Stimulated activated naive CD8-positive, alpha-beta T cell treated with anti-CD3 and anti-CD28 coated beads, Interleukin-15, Interleukin-2, amounts not matched to agents 100 U/mL and 50 U/mL, for 24 hours (primary cell): ENCODE measurements at regions not wholly inside any gene's neighbourhood (a gene's known extent, or its start where the extent isn't known, plus 50 kb on each side); places are given as distances from the start of the nearest gene placed in this dataset.
A peak's percentile ranks its signal among the peaks of the same experiment; 100 is the strongest.
"Not testable (repeated sequence)": the region's sequence is repeated elsewhere in the genome, so short reads cannot be mapped to it uniquely, and the experiment has no call there.

ENCODE experiments used
- ATAC-seq: fragments of 150-1000 bp; cut with Tn5 transposase; one replicate; pipeline ENCODE4 v1.10.0; 2021
- DNase-seq: peaks from one replicate; pipeline ENCODE4 v3.0.0; 2021

DNA sequence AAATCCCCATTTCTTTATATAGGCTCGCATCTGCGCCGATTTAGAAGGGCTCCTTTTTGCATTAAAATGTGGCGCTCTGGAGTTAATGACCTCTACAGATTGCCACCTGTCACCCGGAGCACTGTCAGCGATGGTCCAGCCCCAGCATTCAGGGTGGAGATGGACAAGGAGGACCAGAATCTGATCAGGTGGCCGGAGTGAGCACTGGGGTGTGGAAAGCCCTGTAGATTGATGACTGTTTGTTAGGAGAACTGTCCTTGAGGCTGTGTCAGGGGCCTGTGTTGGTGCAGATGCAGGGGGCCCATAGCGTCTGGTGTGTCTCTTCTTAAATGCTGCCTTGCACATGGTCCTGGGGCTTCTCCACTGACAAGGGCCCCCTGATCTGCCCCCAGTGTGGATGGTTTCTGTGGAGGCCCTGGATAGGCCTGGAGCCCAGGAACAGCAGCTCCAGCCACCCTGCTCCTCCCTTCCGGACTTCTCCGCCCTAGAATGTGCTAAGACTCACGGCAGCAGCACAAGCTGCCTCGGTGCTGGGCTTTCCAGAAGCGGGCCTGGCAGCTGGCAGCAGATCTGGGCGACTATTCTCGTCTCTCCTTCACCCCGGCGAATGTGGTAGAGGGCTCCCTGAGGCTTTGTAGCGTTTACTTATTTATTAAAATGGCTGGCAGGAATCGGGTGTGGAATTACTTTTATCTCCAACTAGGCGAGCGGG is 1333.3 kb downstream of the BRD1 start:
- ATAC-seq: no peak
- no peak for DNase-seq

DNA sequence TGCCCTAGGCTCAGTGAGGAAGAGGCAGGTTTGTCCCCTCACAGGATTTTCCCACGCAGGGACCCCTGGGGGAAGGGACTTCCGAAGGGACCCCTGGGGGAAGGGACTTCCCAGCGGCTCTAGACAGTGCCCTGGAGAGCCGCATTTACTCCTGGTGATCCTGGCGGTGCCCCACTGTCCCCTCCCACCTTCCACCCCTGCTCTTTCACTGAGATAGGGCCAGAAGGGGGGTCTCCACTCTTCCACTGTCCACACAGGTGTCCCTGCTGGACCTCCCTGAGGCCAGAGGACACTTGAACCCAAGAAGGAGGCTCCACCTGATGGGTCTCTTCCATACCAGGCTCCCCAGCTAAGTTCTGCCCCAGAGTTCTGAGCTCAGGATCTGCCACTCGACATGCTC is 1333.9 kb downstream of the BRD1 start:
- ATAC-seq (no peak), DNase-seq (no peak)

DNA sequence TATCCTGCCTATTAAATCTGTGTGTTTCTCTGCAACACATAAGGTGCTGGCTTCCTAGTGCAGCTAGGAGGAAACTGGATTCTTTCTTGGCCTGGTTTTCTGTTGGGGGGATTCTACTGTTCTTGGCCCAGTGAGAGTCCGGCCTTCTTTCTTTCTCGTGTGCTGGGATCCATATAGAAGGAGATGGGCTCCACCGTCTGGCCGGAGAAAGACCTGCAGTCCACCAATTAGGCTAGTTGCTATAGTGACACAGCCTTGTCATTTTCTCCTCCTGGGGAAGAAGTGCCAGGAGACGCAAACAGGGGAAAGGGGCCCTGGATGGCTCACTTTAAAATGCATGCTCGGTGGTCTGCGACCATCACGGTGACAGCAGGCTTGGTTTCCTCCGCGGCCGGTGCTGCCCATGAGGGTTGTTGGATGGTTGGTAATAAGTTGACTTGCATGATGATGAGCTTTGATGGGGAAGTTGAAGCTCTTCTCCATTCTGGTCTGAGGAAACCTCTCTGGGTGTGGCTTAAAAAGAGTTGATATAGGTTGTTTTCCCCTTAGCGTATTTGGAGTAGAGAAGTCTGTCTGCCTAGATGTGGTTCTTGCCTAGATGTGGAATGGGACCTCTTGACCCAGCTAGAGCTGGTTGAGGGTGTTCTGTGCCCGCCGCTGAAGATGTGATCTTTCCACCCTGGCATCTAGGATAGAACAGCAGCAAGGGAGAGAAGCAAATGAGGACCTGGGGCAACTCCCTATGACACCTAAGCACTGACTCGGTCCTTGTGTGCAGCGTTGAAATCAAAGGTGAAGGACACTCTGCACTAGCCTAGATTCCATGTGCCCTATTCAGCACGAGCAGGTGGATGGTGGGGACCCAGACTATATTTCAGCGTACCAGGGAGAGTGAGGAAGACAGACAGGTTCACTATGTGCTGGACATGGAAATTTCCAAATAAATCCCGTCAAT is 1335.0 kb downstream of the BRD1 start:
- ATAC-seq: peak; percentile 41
- DNase-seq: peak; percentile 33

DNA sequence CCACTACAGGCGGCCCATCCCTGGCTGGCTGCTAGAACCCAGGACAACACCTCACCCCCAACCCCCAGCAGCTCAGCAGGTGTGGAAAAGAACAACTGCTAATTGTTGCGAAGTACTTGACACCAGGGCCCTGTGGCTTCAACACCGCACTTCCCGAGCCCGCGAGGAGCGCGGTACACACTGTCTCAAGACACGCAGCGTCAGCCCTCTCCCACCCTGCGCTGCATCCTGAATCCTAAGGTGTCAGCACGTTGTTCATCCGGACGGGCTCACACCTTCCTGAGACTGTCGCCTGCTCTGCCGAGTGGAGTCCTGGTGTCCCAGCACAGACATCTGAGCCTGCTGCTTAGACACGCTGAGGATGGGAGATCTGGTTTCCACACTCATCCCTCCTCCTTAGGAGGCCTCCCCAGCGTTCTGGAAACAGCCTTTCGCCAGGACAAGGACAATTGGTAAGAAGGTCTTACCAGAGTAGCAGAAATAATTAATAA is 1336.2 kb downstream of the BRD1 start:
- ATAC-seq: no peak

DNA sequence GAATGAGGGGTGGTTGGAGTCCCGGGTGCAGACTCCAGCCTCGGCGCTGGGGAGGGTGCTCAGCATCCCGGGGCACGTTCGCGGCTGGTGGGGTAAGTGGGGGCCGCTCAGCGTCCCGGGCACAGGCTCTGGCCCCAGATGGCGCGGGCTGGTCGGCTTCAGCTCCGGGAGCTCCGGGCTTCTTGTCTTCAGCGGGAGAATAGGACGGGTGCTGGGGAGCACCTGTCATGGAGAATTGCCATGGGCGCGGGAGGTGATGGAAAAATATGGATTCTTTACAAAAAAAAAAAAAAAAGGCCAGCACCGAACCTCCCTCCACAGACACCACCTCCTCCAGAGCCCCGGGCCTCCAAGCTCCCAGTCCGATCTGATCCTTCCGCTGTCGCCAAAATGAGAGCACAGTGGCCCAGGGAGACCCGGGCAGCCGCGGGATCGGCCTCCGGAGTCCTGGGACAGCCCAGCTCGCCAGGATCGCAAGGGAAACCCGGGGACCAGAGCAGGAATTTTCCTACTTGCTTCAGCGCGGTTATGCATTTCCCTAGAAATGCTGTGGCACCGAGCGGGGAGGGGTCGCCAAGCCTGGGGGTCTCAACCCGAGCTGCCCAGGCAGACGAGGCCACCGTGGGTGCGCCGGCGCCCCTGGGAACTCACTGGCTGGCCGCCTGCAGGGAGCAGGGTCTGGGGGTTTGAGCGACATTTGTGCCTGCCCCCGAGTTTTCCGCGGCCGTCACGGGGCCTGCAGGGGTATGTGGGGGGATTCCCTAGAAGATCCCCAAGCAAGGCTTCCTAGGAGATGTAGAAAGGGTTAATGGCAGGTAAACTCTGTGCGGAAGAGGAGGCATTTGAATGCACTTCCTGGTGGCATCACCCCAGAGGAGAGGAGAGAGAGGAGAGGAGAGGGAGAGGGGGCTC is 1336.9 kb downstream of the BRD1 start:
- ATAC-seq: no peak
- no peak for DNase-seq

More for the DNA sequence above, 1336.2 kb downstream of the BRD1 start:
- DNase-seq: no peak

DNA sequence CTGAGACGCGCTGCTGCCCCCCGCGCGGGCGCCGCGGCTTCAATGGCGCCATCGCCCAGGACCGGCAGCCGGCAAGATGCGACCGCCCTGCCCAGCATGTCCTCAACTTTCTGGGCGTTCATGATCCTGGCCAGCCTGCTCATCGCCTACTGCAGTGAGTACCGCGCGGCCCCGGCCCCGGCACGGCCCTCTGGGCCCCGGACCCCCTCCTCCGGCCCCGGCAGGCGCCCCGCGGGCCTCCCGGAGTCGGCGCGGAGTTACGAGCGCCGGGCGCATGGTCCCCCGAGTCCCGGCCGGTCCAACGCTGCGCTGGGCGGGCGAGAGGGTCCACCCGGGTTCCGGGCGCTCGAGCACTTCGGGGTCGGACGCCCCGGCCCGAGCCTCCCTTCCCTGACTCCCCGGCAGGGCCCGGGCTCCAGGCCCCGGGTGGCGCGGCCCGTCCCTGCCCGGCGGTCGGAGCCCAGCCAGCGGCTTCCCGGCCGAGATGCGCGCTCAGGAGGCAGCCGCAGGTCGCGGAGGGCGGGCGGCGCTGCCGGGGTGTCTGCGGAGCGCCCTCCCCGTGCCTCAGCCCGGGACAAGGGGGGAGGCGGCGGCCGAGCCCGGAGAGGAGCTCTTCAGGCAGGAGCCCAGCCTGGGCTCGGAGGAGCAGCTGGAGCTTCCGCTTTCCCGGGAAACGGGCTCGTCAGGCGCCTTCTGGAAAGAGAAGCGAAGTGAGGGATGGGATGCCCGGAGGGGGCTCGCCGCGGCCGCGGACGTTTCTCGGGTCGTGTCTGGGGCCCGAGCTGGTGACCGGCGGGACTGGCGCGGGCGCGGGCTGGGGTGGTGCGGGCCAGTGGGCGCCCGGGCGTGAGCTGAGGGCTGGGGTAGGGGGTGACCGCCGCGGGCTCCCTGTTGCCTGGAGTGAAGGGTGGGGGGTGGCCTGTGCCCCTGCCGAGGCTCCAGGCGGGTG is 1337.8 kb downstream of the BRD1 start:
- DNase-seq (no peak), ATAC-seq (no peak)

DNA sequence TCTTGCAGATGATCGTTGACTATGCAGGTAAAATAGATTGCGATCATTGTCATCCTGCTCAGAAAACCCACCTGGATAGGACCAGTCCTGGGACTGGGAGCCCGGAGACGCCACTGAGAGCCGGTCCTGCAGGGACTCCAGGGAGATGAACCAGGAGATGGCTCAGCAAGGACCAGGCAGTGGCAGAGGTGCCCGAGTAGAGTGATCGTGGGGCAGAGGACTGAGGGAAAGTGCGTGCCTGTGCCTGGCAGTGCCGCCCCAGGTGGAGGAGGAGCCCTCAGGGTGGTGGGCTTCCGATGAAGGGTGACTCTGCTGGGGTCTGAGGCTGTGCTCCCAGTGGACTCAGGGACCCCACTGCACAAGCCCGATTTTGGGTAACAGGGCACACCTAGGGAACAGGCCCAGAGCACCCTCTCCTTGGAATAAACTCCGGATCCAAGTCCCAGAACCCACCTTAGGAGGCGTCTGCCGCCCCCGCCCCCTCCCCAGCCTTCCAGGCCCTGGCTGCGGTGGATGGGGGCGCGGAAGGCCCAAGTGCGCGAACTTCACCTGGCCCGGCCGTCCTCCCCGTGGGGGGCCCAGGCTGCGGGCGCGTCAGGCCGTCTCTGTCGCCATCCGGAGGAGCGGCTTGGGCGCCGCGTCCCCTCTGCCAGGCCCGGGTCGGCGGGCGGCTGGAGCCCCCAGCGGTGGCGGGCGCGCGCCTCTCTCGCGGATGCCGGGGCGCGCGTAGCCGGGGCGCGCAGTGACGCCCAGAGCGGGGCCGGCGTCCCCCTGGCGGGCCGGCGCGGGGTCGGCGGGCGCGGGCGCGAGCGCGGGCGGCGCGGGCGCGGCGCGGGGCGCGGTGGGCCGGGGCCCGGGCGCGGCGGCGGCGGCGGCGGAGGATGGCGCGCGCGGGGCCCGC is 1338.8 kb downstream of the BRD1 start:
- DNase-seq (no peak), ATAC-seq (no peak)

DNA sequence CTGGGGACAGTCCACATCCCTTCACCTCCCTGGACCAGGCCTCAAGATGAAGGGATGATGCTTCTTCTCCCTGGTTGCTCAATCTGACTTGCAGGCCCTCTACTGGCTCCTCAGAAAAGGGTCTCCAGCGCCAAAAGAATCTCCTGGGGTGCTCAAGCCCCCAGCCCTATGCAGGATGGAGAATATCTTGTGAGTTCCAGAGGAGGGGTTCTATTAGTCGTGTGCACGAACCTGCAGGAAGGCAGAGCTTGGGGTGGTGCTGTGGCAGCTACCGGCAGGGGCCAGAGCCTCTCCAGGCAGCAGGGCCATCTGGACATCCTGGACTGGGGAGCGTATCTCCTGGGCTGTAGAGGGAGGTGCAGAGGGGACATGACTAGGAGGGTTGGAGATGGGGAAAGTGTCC is 1339.5 kb downstream of the BRD1 start:
- DNase-seq: no peak

DNA sequence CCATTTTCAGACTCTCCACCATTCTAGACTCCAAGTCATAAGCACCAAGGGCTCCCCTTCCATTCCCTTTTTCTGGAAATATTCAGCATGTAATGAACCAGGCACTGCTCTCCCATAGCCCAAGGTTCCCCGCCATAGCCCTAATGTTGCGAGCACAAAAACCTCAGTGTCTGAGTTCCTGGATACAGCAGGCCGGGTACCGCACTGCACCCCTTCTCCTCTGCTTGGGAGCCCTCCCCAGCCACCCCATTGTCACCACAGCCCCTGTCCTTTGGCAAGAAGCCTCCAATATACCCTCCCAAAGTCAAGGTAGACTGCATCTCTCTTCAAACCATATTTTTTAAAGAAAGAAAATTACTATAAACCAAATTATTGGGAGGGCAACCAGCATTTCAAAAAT is 1341.1 kb downstream of the BRD1 start:
- no peak for ATAC-seq
- no peak for DNase-seq

More for the DNA sequence above, 1339.5 kb downstream of the BRD1 start:
- no peak for ATAC-seq

DNA sequence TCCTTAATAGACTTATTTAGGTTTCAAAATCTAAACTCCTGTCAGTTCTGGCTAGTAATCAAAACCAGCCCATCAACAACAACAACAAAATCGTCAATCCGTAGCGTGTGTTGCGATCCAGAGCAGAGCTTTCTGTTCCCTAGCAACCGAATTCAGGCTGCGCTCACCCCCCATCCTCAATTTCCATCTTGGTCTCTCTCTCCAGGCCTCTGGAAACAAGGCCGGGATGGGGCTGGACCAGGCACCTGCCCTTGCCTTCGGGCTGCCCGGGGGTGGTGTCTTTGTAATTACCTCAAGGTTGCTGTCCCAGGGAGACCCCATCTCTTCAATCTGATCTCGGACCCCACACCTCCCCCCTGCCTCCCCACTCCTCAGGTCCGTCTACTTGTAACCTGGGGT is 1341.5 kb downstream of the BRD1 start:
- ATAC-seq: no peak

DNA sequence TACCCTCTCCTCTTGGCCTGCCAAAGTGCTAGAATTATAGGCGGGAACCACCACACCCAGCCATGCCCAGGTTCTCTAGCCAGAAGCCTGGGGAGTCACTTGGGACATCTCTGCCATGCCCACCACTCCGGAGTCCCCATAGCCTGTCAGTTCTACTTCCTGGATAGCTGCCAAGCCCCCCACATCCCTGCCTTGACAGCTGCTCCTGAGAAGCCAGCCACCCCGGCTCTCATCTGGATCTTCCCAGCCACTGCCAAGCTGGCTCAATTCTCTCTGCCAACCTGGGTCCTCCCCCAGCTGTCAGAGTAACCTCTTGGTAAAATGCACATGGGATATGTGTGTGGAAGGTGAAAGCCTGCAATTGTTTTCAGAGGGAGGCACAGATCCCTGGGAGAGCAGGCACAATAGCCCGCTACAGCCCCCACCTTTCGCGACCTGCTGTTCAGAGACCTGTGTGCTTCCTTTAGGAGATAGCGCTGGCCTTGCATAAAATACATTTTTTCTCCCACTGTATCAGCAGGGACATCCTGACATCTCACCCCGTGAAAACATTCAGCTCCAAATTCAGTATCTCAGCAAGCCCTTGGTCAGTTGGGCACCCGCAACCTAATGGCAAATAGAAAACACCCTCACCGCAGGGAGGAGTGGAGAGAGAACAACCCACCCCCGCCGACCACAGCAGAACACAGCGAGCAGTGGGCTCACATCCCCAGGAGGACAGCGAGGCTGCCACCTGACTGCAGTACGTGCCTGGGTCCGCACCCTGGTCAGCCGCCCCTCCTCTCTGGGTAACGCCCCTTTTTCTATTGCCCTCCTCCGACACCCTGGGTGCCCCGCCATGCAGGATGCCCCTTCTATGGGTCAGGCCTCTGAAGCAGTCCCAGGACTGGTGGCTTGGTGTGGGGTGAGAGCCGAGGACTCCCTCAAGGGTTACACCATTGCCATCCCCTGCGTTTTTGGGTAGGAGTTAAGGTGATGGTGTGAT is 1342.2 kb downstream of the BRD1 start:
- DNase-seq (no peak), ATAC-seq (no peak)

More for the DNA sequence above, 1341.5 kb downstream of the BRD1 start:
- DNase-seq: no peak

DNA sequence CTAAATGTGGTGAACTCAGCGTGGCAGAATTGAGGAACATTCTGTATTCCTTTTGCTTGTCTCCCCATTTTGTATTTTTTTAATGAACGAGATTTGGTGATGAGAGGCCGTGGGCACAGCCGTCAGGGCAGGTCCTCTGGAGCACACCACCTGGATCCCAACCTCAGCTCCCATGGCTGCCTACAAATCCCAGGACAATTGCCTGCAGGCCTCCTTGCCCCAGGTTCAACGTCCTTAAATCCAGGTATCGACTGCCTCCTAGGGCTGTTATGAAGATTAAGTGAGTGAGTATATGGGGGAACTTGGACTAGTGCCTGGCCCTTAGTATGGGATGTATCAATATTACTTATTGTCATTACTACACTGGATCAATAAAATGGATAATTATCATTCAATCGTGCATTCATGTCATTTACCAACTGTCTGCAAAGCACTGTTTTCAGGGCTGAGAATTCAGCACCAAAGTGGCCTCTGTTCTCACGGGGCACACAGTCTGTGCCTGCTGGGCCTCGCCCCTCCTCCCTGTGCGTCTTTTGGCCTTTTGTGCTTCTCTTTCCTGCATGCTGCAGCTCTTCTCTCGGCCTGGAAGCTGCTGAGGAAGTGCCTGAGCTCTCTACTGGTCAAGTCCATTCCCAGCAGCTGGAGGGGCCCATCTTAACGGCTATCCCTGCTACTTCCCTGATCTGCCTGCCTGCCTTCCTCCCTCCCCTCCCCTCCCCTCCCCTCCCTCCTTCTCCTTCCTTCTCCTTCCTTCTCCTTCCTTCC is 1343.7 kb downstream of the BRD1 start:
- DNase-seq (no peak), ATAC-seq (no peak)

DNA sequence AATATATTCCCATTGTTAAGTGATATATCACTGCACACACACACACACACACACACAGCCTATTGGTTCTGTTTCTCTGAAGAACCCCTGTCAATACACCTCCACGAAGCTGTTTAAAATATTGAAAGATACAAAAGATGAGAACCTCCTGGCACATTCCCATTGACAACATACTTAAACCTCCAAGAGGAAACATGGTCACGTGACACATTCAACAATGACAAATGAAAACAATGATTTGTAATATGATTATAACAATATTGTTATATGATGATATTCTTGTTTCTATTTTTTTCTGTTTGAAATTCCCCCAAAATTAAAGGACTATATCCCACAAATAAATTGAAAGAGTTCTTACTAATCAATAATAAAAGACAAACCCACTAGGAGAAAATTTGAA is 1344.9 kb downstream of the BRD1 start:
- DNase-seq (no peak), ATAC-seq (no peak)

DNA sequence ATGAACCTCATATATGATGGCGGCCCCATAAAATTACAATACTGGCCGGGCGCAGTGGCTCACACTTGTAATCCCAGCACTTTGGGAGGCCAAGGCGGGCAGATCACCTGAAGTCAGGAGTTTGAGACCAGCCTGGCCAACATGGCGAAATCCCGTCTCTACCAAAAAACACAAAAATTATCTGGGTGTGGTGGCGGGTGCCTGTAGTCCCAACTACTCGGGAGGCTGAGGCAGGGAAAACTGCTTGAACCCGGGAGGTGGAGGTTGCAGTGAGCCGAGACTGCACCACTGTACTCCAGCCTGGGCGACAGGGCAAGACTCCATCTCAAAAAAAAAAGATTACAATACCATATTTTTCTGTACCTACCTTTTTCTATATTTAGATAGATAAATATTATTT is 1345.5 kb downstream of the BRD1 start:
- ATAC-seq, DNase-seq: not testable (repeated sequence)

DNA sequence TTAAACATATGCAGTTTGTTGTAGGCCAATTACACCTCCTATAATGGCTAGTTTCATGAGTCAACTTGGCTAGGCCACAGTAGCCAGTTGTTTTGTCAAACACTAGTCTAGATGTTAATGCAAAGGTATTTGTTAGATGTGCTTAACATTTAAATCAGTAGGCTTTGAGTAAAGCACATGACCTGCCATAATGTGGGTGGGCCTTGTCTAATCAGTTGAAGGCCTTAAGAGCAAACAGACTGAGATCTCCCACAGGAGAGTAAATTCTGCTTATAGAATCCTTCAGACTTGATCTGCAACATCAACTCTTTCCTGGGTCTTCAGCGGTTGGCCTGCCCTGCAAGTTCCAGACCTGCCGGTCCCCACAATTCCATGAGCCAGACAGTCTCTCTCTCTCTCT is 1345.9 kb downstream of the BRD1 start:
- DNase-seq (no peak), ATAC-seq (no peak)

DNA sequence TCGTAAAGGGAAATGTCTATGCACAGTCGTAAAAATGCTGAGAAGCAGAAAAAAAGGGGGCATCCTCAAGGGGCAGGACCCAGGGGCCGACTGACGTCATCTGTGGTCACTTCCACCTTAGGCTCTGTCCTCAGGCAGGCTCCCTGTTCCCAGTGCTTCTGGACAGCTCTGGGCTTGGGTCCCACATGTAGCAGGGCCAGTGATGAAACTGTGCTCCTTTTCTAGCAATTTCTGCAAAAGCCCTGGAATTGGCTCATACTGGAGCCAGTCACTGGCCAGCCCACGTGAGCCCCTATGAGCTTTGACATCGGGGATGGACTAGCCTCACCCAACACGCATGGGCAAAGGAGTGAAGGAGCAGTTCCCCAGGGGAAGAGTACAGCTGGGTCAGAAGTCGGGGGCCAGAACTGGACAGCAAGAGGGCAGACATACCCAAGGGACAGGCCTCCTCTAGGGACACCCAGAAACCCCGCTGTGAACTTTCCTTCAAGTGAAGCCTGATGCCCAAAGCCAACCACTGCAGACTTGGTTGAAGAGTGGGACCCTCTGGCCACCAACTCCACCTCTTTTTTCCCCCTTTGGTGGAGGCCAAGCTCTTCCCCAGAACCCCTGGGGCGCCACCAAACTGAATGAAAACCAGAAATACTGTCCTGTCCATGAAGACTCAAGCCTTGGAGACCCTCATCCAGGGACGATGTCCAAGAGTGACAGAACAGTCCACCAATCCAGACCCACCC is 1349.0 kb downstream of the BRD1 start:
- no peak for DNase-seq

DNA sequence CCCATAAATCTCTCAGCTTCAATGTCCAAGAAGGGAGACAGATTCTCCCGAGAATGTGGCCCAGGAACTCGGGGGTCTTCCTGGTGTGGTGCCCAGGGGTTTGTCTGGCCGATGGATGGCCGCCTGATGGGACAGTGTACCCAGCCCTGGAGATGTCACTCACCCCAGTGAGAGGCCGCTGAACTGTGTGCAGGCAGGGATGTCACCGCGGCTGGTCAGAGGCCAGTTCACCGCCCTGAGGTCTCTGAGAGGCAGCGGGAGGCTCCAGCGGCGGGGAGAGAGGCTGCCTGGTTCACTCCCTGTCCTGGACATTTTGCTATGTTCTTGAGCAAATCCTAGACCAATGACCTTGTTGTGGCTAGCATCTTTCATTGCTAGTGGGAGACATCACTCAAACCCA is 1349.5 kb downstream of the BRD1 start:
- DNase-seq (no peak), ATAC-seq (no peak)

More for the DNA sequence above, 1349.0 kb downstream of the BRD1 start:
- ATAC-seq: no peak
